Omental fat pad (tissue), 3 donors: ENCODE measurements at regions not wholly inside any gene's neighbourhood (a gene's known extent, or its start where the extent isn't known, plus 50 kb on each side); places are given as distances from the start of the nearest gene placed in this dataset.

Experiments used
- ATAC-seq: fragments of 150-250 bp; one replicate; pipeline ENCODE4 v1.9.1; 2016; ENCODE audit warnings: mild to moderate bottlenecking, moderate library complexity; ENCODE audit not compliant: low FRiP score
- DNase-seq: peaks from one replicate; pipeline ENCODE4 v3.0.0-alpha.2; 2019; ENCODE audit warnings: low spot score
- CTCF ChIP-seq, 3 donors: fragments of 450-650 bp; IDR thresholded peaks; one replicate each; pipeline ENCODE4 v1.5.1; 2016 to 2017; ENCODE audit warnings: antibody characterized with exemption in 3 of 3, mild to moderate bottlenecking in 3 of 3, moderate library complexity in 2 of 3

- DNase-seq = no peak
- TF ChIP-seq CTCF (IDR thresholded peaks at IDR 0.05) = no peak
- no peak for ATAC-seq
These were observed 97.9 kb upstream of the TAF1B start for GRCh38 chr2:9745153-9745899.

- DNase-seq = no peak
- TF ChIP-seq CTCF (IDR thresholded peaks at IDR 0.05) = no peak
- no peak for ATAC-seq
These were observed 95.9 kb upstream of the TAF1B start for GRCh38 chr2:9747396-9747795.

GRCh38 chr2:9748577-9748976 is 94.7 kb upstream of the TAF1B start:
- no peak for TF ChIP-seq CTCF (IDR thresholded peaks at IDR 0.05)
- ATAC-seq = no peak
- no peak for DNase-seq

- no peak for ATAC-seq
- no peak for DNase-seq
- no peak for TF ChIP-seq CTCF (IDR thresholded peaks at IDR 0.05)
These were observed 93.6 kb upstream of the TAF1B start for GRCh38 chr2:9749546-9750223.

- no peak for ATAC-seq
- no peak for DNase-seq
- no peak for TF ChIP-seq CTCF (IDR thresholded peaks at IDR 0.05)
These were observed 92.8 kb upstream of the TAF1B start for GRCh38 chr2:9750224-9751215.

- no peak for DNase-seq
- TF ChIP-seq CTCF (IDR thresholded peaks at IDR 0.05) = no peak
- no peak for ATAC-seq
These were observed 91.4 kb upstream of the TAF1B start for GRCh38 chr2:9751831-9752230.
